HUES48 (cell line): ENCODE measurements at regions not wholly inside any gene's neighbourhood (a gene's known extent, or its start where the extent isn't known, plus 50 kb on each side); places are given as distances from the start of the nearest gene placed in this dataset.

ENCODE experiments used
- H3K27ac ChIP-seq: one replicate; pipeline ENCODE4 v1.7.0; 2013; ENCODE audit warnings: low read depth, low read length, inconsistent platforms
- H3K27me3 ChIP-seq: 2 replicates; pipeline ENCODE4 v1.6.1; 2013; ENCODE audit warnings: mild to moderate bottlenecking, low read length; ENCODE audit not compliant: control insufficient read depth, insufficient read depth
- H3K36me3 ChIP-seq: 2 replicates; pipeline ENCODE4 v1.6.1; 2013; ENCODE audit warnings: low read length; ENCODE audit not compliant: control insufficient read depth, insufficient read depth
- H3K4me1 ChIP-seq: 2 replicates; pipeline ENCODE4 v1.6.1; 2013; ENCODE audit warnings: mild to moderate bottlenecking, low read length; ENCODE audit not compliant: control insufficient read depth, insufficient read depth
- H3K4me3 ChIP-seq: 2 replicates; pipeline ENCODE4 v1.5.1; 2013; ENCODE audit warnings: mild to moderate bottlenecking, low read depth, low read length
- H3K9ac ChIP-seq: 2 replicates; pipeline ENCODE4 v1.6.1; 2013; ENCODE audit warnings: mild to moderate bottlenecking, low read depth, low read length, moderate library complexity
- H3K9me3 ChIP-seq: 2 replicates; pipeline ENCODE4 v1.6.1; 2013; ENCODE audit warnings: low read length; ENCODE audit not compliant: control insufficient read depth, insufficient read depth

GRCh38 chrX:139085404-139085803, 373.9 kb upstream of the FGF13 start:
- H3K36me3 ChIP-seq = no peaks in the 10 kb centered on the region
- no peaks in the 10 kb centered on the region for H3K4me1 ChIP-seq
- no peaks in the 10 kb centered on the region for H3K9me3 ChIP-seq
- H3K4me3 ChIP-seq = no peak overlapping the region
- H3K27me3 ChIP-seq = no peaks in the 10 kb centered on the region
- H3K9ac ChIP-seq = no peak overlapping the region
- no peak overlapping the region for H3K27ac ChIP-seq

- Histone ChIP-seq H3K9me3 (no peaks in the 10 kb centered on the region), H3K27me3 (peaks cover 3% of the 10 kb centered on the region; the same call in 1 of the 2 replicates), H3K27ac (no peak overlapping the region), H3K4me1 (peaks cover 4% of the 10 kb centered on the region; the same call in 1 of the 2 replicates), H3K4me3 (no peak overlapping the region), H3K9ac (no peak overlapping the region), H3K36me3 (no peaks in the 10 kb centered on the region)
Observed at GRCh38 chrX:139083191-139083590, 371.7 kb upstream of the FGF13 start.

- Histone ChIP-seq H3K27ac (no peak overlapping the region), H3K9me3 (no peaks in the 10 kb centered on the region), H3K4me1 (peaks cover 10% of the 10 kb centered on the region; the same call in 1 of the 2 replicates), H3K4me3 (no peak overlapping the region), H3K36me3 (no peaks in the 10 kb centered on the region), H3K27me3 (peaks cover 4% of the 10 kb centered on the region; the same call in 1 of the 2 replicates), H3K9ac (no peak overlapping the region)
Observed at GRCh38 chrX:139081965-139082364, 370.4 kb upstream of the FGF13 start.

DNA sequence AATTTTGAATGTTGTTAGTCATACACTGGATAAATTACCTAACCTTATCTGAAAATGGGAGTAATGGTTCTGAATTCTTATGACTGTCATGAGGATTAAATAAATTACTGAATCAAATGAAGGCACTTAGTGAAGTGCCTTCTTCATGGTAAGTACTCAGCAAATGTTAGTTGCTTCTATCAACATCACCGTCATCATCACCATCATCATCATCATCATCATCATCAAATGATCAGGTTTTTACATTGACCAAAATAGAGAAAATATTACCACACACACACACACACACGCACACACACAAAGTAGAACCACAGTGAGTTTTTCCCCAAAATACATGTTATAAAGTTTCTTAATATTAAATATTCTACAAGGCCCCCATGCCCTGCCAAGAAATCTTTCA, 368.3 kb upstream of the FGF13 start:
- no peaks in the 10 kb centered on the region for H3K9me3 ChIP-seq

GRCh38 chrX:139078761-139079280, 367.3 kb upstream of the FGF13 start:
- peaks cover 10% of the 10 kb centered on the region; the same call in 1 of the 2 replicates for H3K4me1 ChIP-seq
- H3K9ac ChIP-seq = no peak overlapping the region
- no peaks in the 10 kb centered on the region for H3K9me3 ChIP-seq
- no peak overlapping the region for H3K27ac ChIP-seq
- no peaks in the 10 kb centered on the region for H3K36me3 ChIP-seq
- H3K27me3 ChIP-seq = peaks cover 4% of the 10 kb centered on the region; the same call in 1 of the 2 replicates
- H3K4me3 ChIP-seq = no peak overlapping the region

More for the DNA sequence above, 368.3 kb upstream of the FGF13 start:
- Histone ChIP-seq H3K4me1 (peaks cover 10% of the 10 kb centered on the region; the same call in 1 of the 2 replicates), H3K27me3 (peaks cover 4% of the 10 kb centered on the region; the same call in 1 of the 2 replicates), H3K4me3 (no peak overlapping the region), H3K9ac (no peak overlapping the region), H3K36me3 (no peaks in the 10 kb centered on the region), H3K27ac (no peak overlapping the region)

DNA sequence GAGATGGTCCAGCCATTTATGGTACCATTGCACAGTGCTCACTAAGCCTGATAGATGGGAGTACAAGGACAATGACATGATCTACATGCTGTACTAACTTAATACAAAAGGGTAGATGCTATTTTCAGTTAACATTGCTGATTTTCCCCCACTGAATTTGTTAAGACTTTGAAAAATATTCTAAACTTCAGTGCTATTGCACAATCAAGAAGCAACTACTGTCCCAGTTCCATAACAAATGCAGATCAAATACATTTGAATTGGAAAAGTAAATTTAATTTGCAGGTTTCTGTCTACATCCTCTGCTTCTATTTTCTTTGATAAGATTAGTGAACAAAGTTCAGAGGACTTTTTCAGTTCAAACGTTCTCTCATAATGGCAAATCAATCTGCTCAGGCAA, 366.8 kb upstream of the FGF13 start:
- Histone ChIP-seq H3K9ac (no peak overlapping the region), H3K36me3 (no peaks in the 10 kb centered on the region), H3K9me3 (no peaks in the 10 kb centered on the region), H3K4me3 (no peak overlapping the region), H3K4me1 (peaks cover 10% of the 10 kb centered on the region; the same call in 1 of the 2 replicates), H3K27ac (no peak overlapping the region), H3K27me3 (peaks cover 4% of the 10 kb centered on the region; the same call in 1 of the 2 replicates)

DNA sequence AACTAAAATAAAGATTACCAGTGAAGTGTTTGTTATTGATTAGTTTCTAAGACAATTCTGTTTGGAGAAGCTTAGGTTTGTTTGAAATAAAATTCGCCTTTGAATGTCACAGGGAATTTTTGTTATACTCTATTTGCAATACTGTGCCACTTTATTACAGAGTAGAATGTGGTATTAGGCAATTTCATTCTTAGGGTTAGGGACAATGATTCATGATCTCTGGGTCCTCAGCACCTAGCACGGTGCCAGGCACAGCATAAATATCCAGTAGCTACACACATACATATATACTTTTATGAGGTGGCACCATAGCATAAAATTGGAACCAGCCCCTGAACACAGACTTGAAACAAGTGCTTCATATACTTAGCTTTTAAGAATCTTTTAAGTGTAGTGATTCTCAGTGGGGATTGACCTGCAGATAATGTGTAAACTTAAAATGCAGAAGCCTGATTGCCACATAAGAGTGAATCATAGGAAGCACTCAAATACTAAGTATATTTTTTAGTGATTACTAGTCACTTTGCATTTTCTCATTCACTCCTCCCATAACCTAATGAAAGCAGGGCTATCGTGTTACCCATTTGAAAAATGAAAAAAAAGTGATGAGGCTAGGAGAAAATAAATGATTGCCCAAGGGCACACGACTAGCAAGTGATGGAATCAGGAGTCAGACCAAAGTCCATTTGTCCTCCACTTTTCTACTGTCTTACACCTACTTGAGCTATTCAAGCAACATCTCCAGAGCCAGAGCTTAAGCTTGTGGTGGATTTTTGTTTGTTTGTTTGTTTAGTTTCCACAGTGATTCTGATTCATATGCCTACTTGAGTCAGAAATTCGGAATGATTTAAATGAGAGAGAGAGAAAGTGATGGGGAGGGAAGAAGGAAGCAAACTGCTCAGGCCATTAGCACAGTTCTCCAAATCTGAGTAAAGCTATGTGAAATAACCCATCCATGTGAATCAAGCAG, 366.0 kb upstream of the FGF13 start:
- H3K4me3 ChIP-seq = no peak overlapping the region
- H3K36me3 ChIP-seq = no peaks in the 10 kb centered on the region
- H3K27me3 ChIP-seq = peaks cover 4% of the 10 kb centered on the region; the same call in 1 of the 2 replicates
- no peaks in the 10 kb centered on the region for H3K9me3 ChIP-seq
- H3K27ac ChIP-seq = no peak overlapping the region
- H3K4me1 ChIP-seq = peaks cover 10% of the 10 kb centered on the region; the same call in 1 of the 2 replicates
- no peak overlapping the region for H3K9ac ChIP-seq

GRCh38 chrX:139063364-139063763, 351.8 kb upstream of the FGF13 start:
- Histone ChIP-seq H3K4me1 (no peaks in the 10 kb centered on the region), H3K27ac (no peak overlapping the region)

GRCh38 chrX:139058831-139059495, 347.4 kb upstream of the FGF13 start:
- Histone ChIP-seq H3K9me3 (no peaks in the 10 kb centered on the region), H3K4me3 (no peak overlapping the region), H3K36me3 (no peaks in the 10 kb centered on the region), H3K4me1 (no peaks in the 10 kb centered on the region), H3K9ac (no peak overlapping the region), H3K27ac (no peak overlapping the region), H3K27me3 (0 out of 2 replicates have a peak, but pooled peaks cover 4% of the 10 kb centered on the region)

More at GRCh38 chrX:139063364-139063763, 351.8 kb upstream of the FGF13 start:
- no peak overlapping the region for H3K4me3 ChIP-seq
- H3K9ac ChIP-seq = no peak overlapping the region
- no peaks in the 10 kb centered on the region for H3K36me3 ChIP-seq
- no peaks in the 10 kb centered on the region for H3K9me3 ChIP-seq
- H3K27me3 ChIP-seq = 0 out of 2 replicates have a peak, but pooled peaks cover 4% of the 10 kb centered on the region

DNA sequence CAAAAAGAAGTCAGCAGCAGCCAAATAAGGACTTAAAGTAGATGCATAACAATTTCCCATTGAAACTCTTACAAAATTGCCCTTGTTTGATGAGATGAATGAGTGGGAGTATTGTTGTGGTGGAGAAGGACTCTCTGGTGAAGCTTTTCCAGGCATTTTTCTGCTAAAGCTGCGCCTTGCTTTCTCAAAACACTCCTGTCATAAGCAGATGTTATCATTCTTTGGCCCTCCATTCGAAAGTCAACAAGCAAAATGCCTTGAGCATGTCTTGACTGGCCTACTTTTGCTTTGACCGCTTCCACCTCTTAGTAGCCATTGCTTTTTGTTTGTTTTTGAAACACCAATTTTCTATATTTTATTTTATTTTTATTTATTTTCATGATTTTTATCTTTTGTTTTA, 340.9 kb upstream of the FGF13 start:
- H3K4me3 ChIP-seq = no peak overlapping the region
- H3K27me3 ChIP-seq = no peaks in the 10 kb centered on the region

More for the DNA sequence above, 340.9 kb upstream of the FGF13 start:
- H3K4me1 ChIP-seq = no peaks in the 10 kb centered on the region
- H3K9ac ChIP-seq = no peak overlapping the region
- no peak overlapping the region for H3K27ac ChIP-seq
- no peaks in the 10 kb centered on the region for H3K36me3 ChIP-seq
- H3K9me3 ChIP-seq = no peaks in the 10 kb centered on the region
